GM21529 (cell line): ENCODE measurements at regions not wholly inside any gene's neighbourhood (a gene's known extent, or its start where the extent isn't known, plus 50 kb on each side); places are given as distances from the start of the nearest gene placed in this dataset.

ENCODE experiments used
- ATAC-seq: cut with Tn5 transposase; IDR thresholded peaks from one replicate; pipeline ENCODE4 v1.9.1; 2021; ENCODE audit not compliant: unreplicated experiment

GRCh38 chr4:43343298-43343697 is 450.8 kb downstream of the GRXCR1 start:
- ATAC-seq = no peak

GRCh38 chr4:43345323-43345925 is 452.9 kb downstream of the GRXCR1 start:
- ATAC-seq = no peak

- no peak for ATAC-seq
These were observed 456.1 kb downstream of the GRXCR1 start for GRCh38 chr4:43348591-43348990.

GRCh38 chr4:43351970-43352806 is 459.7 kb downstream of the GRXCR1 start:
- no peak for ATAC-seq

- ATAC-seq = no peak
These were observed 460.3 kb downstream of the GRXCR1 start for GRCh38 chr4:43352859-43353258.

- no peak for ATAC-seq
These were observed 461.0 kb downstream of the GRXCR1 start for GRCh38 chr4:43353552-43353951.

- ATAC-seq = no peak
These were observed 464.3 kb downstream of the GRXCR1 start for GRCh38 chr4:43356786-43357185.

GRCh38 chr4:43357252-43357974 is 464.9 kb downstream of the GRXCR1 start:
- no peak for ATAC-seq

GRCh38 chr4:43360296-43360695 is 467.8 kb downstream of the GRXCR1 start:
- ATAC-seq = no peak

GRCh38 chr4:43362875-43363636 is 470.5 kb downstream of the GRXCR1 start:
- no peak for ATAC-seq

- ATAC-seq = no peak
These were observed 476.6 kb downstream of the GRXCR1 start for GRCh38 chr4:43369036-43369594.

GRCh38 chr4:43373201-43373600 is 480.7 kb downstream of the GRXCR1 start:
- ATAC-seq = no peak

- no peak for ATAC-seq
These were observed 481.8 kb downstream of the GRXCR1 start for GRCh38 chr4:43374216-43374751.

- no peak for ATAC-seq
These were observed 486.5 kb downstream of the GRXCR1 start for GRCh38 chr4:43379016-43379415.

GRCh38 chr4:43380093-43380492 is 487.6 kb downstream of the GRXCR1 start:
- ATAC-seq = no peak

- ATAC-seq = no peak
These were observed 498.6 kb downstream of the GRXCR1 start for GRCh38 chr4:43391069-43391468.

- ATAC-seq = no peak
These were observed 502.5 kb downstream of the GRXCR1 start for GRCh38 chr4:43394976-43395375.

GRCh38 chr4:43399726-43400125 is 507.2 kb downstream of the GRXCR1 start:
- ATAC-seq = no peak

GRCh38 chr4:43402393-43402792 is 509.9 kb downstream of the GRXCR1 start:
- ATAC-seq = no peak

GRCh38 chr4:43410636-43411035 is 518.1 kb downstream of the GRXCR1 start:
- ATAC-seq = no peak

- ATAC-seq = no peak
These were observed 518.7 kb downstream of the GRXCR1 start for GRCh38 chr4:43411226-43411625.
